HCT116 (cell line): ENCODE measurements at regions not wholly inside any gene's neighbourhood (a gene's known extent, or its start where the extent isn't known, plus 50 kb on each side); places are given as distances from the start of the nearest gene placed in this dataset.
"Not testable (repeated sequence)": the region's sequence is repeated elsewhere in the genome, so short reads cannot be mapped to it uniquely, and the experiment has no call there.

Experiments
- ATAC-seq: fragments of 200-7000 bp; cut with Tn5 transposase; 2 replicates; pipeline ENCODE4 v1.9.1; 2020; ENCODE audit warnings: mild to moderate bottlenecking, moderate library complexity
- BruUV-seq: library from RNA; stranded (reverse); fragments of 400-500 nt; replicated peaks from 2 replicates; lab custom pipeline; 2021; lab: Mats Ljungman, UMichigan
- CTCF ChIA-PET: fragments of 300-600 bp; sonication (Branson Sonifier 250); formaldehyde crosslinking; loops from one replicate; lab custom pipeline; 2021; ENCODE audit warnings: antibody characterized with exemption; lab: Charles Lee
- POLR2A ChIA-PET: fragments of 300-600, 350-600 bp; sonication (Branson Sonifier 250); formaldehyde crosslinking; loops from one replicate; lab custom pipeline; 2021; ENCODE audit warnings: antibody characterized with exemption; lab: Charles Lee
- RAD21 ChIA-PET, 2 experiments: fragments of 300-600 bp; sonication (Branson Sonifier 250); formaldehyde crosslinking; loops; one replicate each; lab custom pipeline; 2023; ENCODE audit warnings: low total read pairs in 2 of 2; ENCODE audit not compliant: uncharacterized antibody in 2 of 2, unreplicated experiment in 2 of 2, low non-redundant PET in 1 of 2; lab: Charles Lee
- DNase-seq: peaks from one replicate; pipeline ENCODE4 v3.0.0-alpha.2; 2010; ENCODE audit warnings: low read depth, low spot score
- H2AFZ ChIP-seq: fragments of 200-600 bp; shearing (Covaris generic), sonication (generic); 2 replicates; pipeline ENCODE4 v1.6.1; 2017; ENCODE audit warnings: low read depth, mixed run types, mixed read lengths, antibody characterized with exemption, low read length; ENCODE audit not compliant: poor library complexity, severe bottlenecking
- H3K27ac ChIP-seq: 2 replicates; pipeline ENCODE4 v1.5.1; 2012; ENCODE audit warnings: low read depth, low read length
- H3K27me3 ChIP-seq: fragments of 200-600 bp; sonication (generic); 2 replicates; pipeline ENCODE4 v1.6.1; 2016; ENCODE audit warnings: mixed run types, low read length, mixed read lengths; ENCODE audit not compliant: insufficient read depth
- H3K36me3 ChIP-seq, 2 experiments: fragments of 200-500 bp in 1 of 2; fragments of 200-600 bp in 1 of 2; sonication (Bioruptor generic) in 1 of 2; sonication (generic) in 1 of 2; 2 replicates each; pipeline versions ENCODE4 v1.5.1 to v1.6.1; 2014 to 2016; ENCODE audit warnings: low read length in 2 of 2, inconsistent platforms in 1 of 2, mixed read lengths in 1 of 2, mixed run types in 1 of 2; ENCODE audit not compliant: insufficient read depth in 2 of 2, control insufficient read depth in 1 of 2
- H3K4me1 ChIP-seq, 2 experiments: fragments of 200-600 bp in 1 of 2; sonication (generic) in 1 of 2; 2 replicates each; pipeline versions ENCODE4 v1.5.1 to v1.6.1; 2012 to 2017; ENCODE audit warnings: low read length in 2 of 2, inconsistent platforms in 1 of 2, mild to moderate bottlenecking in 1 of 2, mixed read lengths in 1 of 2, mixed run types in 1 of 2, moderate library complexity in 1 of 2; ENCODE audit not compliant: insufficient read depth in 2 of 2, control insufficient read depth in 1 of 2
- H3K4me2 ChIP-seq: fragments of 200-600 bp; sonication (generic); 2 replicates; pipeline ENCODE4 v1.6.1; 2017; ENCODE audit warnings: mixed run types, low read length, mixed read lengths
- H3K4me3 ChIP-seq, 2 experiments: fragments of 200-600 bp in 1 of 2; sonication (generic) in 1 of 2; replicated peaks in 1 of 2; 2 replicates each; pipeline ENCODE4 v1.5.1; 2011 to 2016; ENCODE audit warnings: low read length in 2 of 2, control low read depth in 1 of 2, low read depth in 1 of 2, mild to moderate bottlenecking in 1 of 2, mixed read lengths in 1 of 2, mixed run types in 1 of 2
- H3K79me2 ChIP-seq: fragments of 200-600 bp; sonication (generic); 2 replicates; pipeline ENCODE4 v1.6.1; 2017; ENCODE audit warnings: mild to moderate bottlenecking, mixed run types, low read length, moderate library complexity, mixed read lengths; ENCODE audit not compliant: insufficient read depth
- H3K9ac ChIP-seq: fragments of 200-600 bp; sonication (generic); 2 replicates; pipeline ENCODE4 v1.6.1; 2016; ENCODE audit warnings: low read length, mixed read lengths
- H3K9me2 ChIP-seq: fragments of 200-600 bp; sonication (generic), shearing (Covaris generic); 2 replicates; pipeline ENCODE4 v1.6.1; 2017; ENCODE audit warnings: mixed run types, mild to moderate bottlenecking, moderate library complexity; ENCODE audit not compliant: insufficient read depth
- H3K9me3 ChIP-seq, 2 experiments: fragments of 200-500 bp in 1 of 2; fragments of 200-600 bp in 1 of 2; sonication (Bioruptor generic) in 1 of 2; sonication (generic) in 1 of 2; 2 replicates each; pipeline ENCODE4 v1.6.1; 2014 to 2017; ENCODE audit warnings: low read length in 2 of 2, mixed read lengths in 2 of 2, inconsistent platforms in 1 of 2, low read depth in 1 of 2, mild to moderate bottlenecking in 1 of 2, mixed run types in 1 of 2, moderate library complexity in 1 of 2; ENCODE audit not compliant: control insufficient read depth in 1 of 2, insufficient read depth in 1 of 2
- H4K20me1 ChIP-seq: fragments of 200-600 bp; sonication (generic), shearing (Covaris generic); 2 replicates; pipeline ENCODE4 v1.6.1; 2017; ENCODE audit warnings: mixed run types, mild to moderate bottlenecking, moderate library complexity; ENCODE audit not compliant: insufficient read depth
- CTCF ChIP-seq, 3 experiments: fragments of 200-600 bp in 1 of 3; sonication (generic) in 1 of 3; IDR thresholded peaks in 2 of 3; conservative IDR thresholded peaks in 1 of 3; 2 replicates each; pipeline ENCODE4 v1.5.1; 2012 to 2017; ENCODE audit warnings: low read depth in 2 of 3, low read length in 2 of 3, antibody characterized with exemption in 1 of 3, borderline replicate concordance in 1 of 3, control low read depth in 1 of 3, mild to moderate bottlenecking in 1 of 3, mixed read lengths in 1 of 3, mixed run types in 1 of 3, moderate library complexity in 1 of 3; ENCODE audit not compliant: insufficient read depth in 1 of 3
- EZH2 ChIP-seq: fragments of 200-600 bp; sonication (generic); IDR thresholded peaks from 2 replicates; pipeline ENCODE4 v1.6.1; 2017; ENCODE audit warnings: antibody characterized with exemption, mixed run types
- MAX ChIP-seq: IDR thresholded peaks from 2 replicates; pipeline ENCODE4 v1.6.1; 2012
- YY1 ChIP-seq: IDR thresholded peaks from 2 replicates; pipeline ENCODE4 v1.6.1; 2011; ENCODE audit warnings: low read length, low read depth, moderate library complexity, mild to moderate bottlenecking; ENCODE audit not compliant: insufficient replicate concordance; ENCODE audit errors: extremely low read depth
- intact Hi-C: fragments of 100-400 bp; cut with micrococcal nuclease; formaldehyde crosslinking; loops from 2 replicates; pipeline ENCODE4 v1.10.0; 2022

- BruUV-seq: no TSS peak
- ChIA-PET RAD21 (no interaction called here), POLR2A (no interaction called here), CTCF (no interaction called here)
- Histone ChIP-seq H3K4me2 (no peak overlapping the region), H4K20me1 (no peaks in the 10 kb centered on the region), H3K9me2 (no peaks in the 10 kb centered on the region), H3K9me3 (no peaks in the 10 kb centered on the region), H3K27ac (no peak overlapping the region), H3K79me2 (no peaks in the 10 kb centered on the region), H3K27me3 (no peaks in the 10 kb centered on the region), H3K4me3 (no peak overlapping the region), H2AFZ (no peak overlapping the region), H3K9ac (no peak overlapping the region), H3K36me3 (no peaks in the 10 kb centered on the region), H3K4me1 (no peaks in the 10 kb centered on the region)
- intact Hi-C loops: no loop called here
- TF ChIP-seq MAX (no peak), YY1 (no peak)
- no peak for DNase-seq
- ATAC-seq: no peak
Measured at GRCh38 chrX:76617020-76617419, 189.5 kb downstream of the MAGEE1 start.

GRCh38 chrX:76643590-76643989 lies 216.1 kb downstream of the MAGEE1 start:
- no peaks in the 10 kb centered on the region for H3K9me2 ChIP-seq
- ChIA-PET CTCF (no interaction called here), RAD21 (no interaction called here), POLR2A (no interaction called here)
- H4K20me1 ChIP-seq: no peaks in the 10 kb centered on the region
- DNase-seq (no peak), ATAC-seq (no peak)
- H3K27me3 ChIP-seq: no peaks in the 10 kb centered on the region
- no peak overlapping the region for H3K27ac ChIP-seq
- no peaks in the 10 kb centered on the region for H3K36me3 ChIP-seq
- BruUV-seq: no TSS peak
- H3K79me2 ChIP-seq: no peaks in the 10 kb centered on the region
- no peaks in the 10 kb centered on the region for H3K4me1 ChIP-seq
- intact Hi-C loops: no loop called here
- H2AFZ ChIP-seq: no peak overlapping the region
- no peak overlapping the region for H3K9ac ChIP-seq
- H3K9me3 ChIP-seq: no peaks in the 10 kb centered on the region
- TF ChIP-seq EZH2 (no peak), CTCF (IDR thresholded peaks at IDR 0.05 in 2 of 3, conservative IDR thresholded peaks at IDR 0.05 in 1 of 3; ENCODE audit: borderline replicate concordance in 1 of 3, insufficient read depth in 1 of 3, low read depth in 2 of 3, low read length in 2 of 3) (no peak)
- H3K4me3 ChIP-seq: no peak overlapping the region
- no peak overlapping the region for H3K4me2 ChIP-seq

GRCh38 chrX:76651369-76651768 lies 223.9 kb downstream of the MAGEE1 start:
- RAD21 ChIA-PET, H3K27me3 ChIP-seq, H3K79me2 ChIP-seq, H3K27ac ChIP-seq, intact Hi-C loops, H4K20me1 ChIP-seq, DNase-seq, BruUV-seq, H3K4me1 ChIP-seq, CTCF ChIA-PET, H3K36me3 ChIP-seq, H3K4me2 ChIP-seq, H3K9ac ChIP-seq, H3K9me3 ChIP-seq, POLR2A ChIA-PET, H2AFZ ChIP-seq, H3K4me3 ChIP-seq, H3K9me2 ChIP-seq, ATAC-seq: not testable (repeated sequence)
